ENCODE measurements at regions not wholly inside any gene's neighbourhood (a gene's known extent, or its start where the extent isn't known, plus 50 kb on each side); places are given as distances from the start of the nearest gene placed in this dataset.
"Not testable (repeated sequence)": the region's sequence is repeated elsewhere in the genome, so short reads cannot be mapped to it uniquely, and the experiment has no call there.

DNA sequence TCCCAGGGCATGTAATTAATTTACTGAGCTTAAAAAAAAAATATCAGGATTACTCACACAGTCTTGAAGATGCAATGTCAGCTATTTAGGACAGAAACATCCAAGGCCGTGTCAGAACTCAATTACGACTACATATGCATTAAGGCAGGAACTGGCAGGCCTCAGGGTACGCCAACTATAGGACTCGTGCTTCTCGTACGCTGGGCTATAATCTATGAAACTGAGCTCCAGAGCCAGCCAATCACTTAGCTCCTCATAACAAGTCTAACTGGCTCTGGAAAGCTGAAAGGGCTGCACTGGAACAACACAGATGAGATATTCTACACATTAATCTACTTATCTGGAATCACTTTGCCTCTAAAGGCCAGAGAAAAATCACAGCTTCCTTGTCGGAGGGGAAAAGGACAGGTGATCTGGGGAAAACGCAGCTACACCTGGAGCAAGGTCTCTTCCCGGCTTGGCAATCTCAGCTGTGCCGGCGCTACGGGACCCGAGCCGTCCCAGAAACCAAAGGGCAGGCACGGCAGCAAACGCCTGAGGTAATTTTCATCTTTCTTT is 212.0 kb downstream of the DEPDC1B start:
- ATAC-seq: peak; percentile 99

DNA sequence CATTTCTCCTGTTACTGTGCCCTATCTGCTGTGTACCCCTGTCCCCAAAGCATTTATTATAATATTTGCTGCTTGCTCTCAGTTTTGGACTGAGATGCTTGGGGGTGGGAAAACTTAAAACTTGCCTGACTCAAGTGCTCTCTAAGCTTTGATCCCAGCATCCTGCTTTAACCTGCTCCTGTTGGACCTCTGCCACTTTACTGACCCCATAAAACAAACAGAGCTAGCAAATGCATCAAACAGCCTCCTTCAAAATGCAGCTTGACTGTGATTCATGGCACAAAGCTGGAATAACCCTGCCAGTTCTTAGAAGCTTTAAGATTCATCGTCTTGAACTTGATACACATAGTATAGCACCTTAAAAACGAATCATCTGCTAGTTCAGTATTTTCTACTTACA is 212.5 kb downstream of the DEPDC1B start:
- ATAC-seq: no peak

- no peak for ATAC-seq
These were observed 214.6 kb downstream of the DEPDC1B start for GRCh38 chr5:60485361-60485760.

- no peak for ATAC-seq
These were observed 216.9 kb downstream of the DEPDC1B start for GRCh38 chr5:60483050-60483449.

DNA sequence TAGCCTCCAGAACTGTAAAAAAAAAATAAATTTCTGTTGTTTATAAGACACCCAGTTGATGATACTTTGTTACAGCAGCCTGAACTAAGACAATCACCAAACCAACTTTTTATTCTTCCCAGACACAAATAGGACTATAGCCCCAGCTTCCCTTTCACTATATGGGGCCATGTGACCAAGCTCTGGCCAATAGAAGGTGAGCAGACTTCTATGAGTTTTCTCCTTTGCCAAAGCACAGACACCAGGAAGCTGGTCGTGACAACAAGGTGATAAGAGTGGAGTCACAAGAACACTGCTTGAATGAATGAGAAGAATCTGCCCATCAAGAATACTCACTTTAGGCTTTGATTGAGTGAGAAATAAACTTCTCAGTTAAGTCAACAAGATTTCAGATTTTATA is 217.7 kb downstream of the DEPDC1B start:
- ATAC-seq: no peak

DNA sequence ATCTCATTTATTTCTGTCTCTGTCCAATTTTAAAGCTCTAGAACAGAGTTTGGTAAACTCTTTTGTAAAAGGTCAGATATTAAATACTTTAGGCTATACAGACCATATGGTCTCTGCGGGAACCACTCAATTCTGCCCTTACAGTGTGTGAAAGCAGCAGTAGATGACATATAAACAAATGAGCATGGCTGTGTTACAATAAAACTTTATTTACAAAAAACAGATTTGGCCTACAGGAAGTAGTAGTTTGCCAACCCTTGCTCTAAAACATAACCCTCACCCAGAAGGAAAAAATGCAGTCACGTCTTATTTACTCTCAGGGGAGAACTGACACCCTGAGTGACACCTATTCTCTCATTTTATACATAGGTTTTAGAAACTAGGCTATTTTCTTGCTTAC is 220.4 kb downstream of the DEPDC1B start:
- no peak for ATAC-seq

- ATAC-seq: no peak
These were observed 222.1 kb downstream of the DEPDC1B start for GRCh38 chr5:60477849-60478248.

DNA sequence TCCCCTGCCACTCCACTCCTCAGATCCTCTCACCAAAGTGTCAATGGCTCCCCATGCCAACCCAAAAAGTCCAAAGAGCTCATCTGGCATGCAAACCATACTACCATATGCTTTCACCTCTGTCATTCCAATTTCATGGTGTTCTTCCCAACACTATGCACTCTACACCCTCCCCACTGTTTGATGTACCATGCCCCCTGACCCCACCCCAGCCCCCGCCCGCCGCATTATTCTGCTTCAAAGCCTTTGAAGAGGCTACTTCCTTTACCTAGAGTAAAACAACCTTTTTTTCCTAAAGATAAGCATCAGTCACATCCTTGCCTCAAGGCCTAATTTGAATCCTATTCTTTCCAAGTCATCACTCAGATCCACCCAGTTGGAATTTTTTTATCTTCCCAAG is 226.3 kb downstream of the DEPDC1B start:
- no peak for ATAC-seq

DNA sequence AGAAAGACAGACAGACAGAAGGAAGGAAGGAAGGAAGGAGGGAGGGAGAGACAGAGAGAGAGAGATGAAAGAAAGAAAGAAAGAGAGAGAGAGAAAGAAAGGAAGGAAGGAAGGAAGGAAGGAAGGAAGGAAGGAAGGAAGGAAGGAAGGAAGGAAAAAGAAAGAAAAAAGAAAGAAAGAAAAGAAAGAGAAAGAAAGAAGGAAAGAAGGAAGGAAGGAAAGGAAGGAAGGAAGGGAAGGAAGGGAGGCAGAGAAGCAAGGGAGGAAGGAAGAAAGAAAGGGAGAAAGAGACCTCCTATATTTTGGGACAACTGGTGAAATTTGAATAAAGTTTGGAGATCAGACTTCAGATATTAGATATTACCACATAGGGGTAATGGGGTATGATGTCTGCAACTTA is 226.9 kb downstream of the DEPDC1B start:
- not testable (repeated sequence) for ATAC-seq

DNA sequence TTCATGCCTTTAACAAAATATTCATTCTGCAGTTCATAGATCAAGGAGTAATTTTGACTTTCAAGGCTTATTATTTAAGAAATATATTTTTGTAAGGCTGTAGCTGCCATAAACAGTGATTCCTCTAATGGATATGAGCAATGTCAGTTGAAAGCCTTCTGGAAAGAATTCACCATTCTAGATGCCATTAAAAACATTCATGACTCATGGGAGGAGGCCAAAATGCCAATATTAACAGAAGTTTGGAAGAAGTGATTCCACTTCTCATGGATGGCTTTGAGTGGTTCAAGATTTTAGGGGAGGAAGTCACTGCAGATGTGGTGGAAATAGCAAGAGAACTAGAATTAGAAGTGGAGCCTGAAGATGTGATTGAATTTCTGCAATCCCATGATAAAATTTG is 229.1 kb downstream of the DEPDC1B start:
- no peak for ATAC-seq

- ATAC-seq: no peak
These were observed 230.7 kb downstream of the DEPDC1B start for GRCh38 chr5:60469286-60469685.

GRCh38 chr5:60463179-60463868 is 236.6 kb downstream of the DEPDC1B start:
- ATAC-seq: no peak

- ATAC-seq: no peak
These were observed 241.3 kb downstream of the DEPDC1B start for GRCh38 chr5:60458666-60459065.

GRCh38 chr5:60457233-60457632 is 242.7 kb downstream of the DEPDC1B start:
- no peak for ATAC-seq

DNA sequence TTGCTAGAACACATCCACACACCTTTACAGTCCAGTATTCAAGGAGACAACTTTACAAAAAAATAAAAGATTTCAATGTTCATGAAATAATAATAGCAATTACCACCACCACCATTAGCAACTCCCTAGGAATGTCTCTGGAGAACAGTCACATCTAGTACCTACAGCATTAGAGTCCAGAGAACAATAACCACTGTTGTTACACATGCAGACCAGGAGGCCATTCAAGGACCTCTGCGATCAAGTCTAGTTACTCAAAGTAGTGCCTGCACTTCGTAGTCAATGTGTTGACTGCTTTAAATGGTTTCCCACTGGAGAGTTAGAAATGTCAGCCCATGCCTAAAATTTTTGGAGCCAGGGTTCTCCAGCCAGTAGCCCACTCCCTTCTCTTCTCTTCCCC is 244.4 kb downstream of the DEPDC1B start:
- no peak for ATAC-seq

GRCh38 chr5:60454277-60454676 is 245.7 kb downstream of the DEPDC1B start:
- not testable (repeated sequence) for ATAC-seq

DNA sequence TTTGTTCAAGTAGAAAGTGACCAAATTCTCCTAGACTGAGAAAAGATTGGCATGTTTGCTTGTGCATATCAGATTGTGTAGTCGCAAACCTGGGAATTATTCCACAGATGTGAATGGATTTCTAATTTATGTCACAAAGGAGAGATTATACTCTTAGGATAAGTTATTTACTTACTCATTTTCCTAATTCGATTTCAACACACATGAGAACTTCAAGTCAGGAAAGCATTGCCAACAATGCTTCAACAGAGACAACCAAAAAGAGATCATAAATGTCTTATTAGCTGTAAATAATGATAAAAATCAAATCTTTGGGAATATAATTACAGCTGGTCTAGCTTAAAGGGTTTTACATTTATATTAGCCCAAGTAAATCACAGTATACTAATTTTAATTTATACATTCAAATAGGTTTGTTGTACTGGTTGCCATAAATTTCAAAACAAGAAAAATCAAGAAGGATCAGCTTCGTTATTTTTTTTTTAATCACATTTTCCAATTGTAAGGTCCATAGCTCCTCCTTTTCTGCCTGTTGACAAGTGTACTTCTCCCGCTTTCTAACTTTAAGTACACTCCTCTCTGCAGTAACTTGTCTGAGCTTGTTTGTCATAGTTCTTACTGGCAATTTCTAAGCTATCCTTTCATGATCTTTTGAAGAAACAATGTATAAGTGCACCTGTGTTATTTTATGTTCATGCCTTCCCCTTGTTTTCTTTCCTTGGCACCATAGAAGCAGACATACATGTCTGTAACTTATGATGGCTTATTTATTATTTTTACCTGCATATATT is 246.6 kb downstream of the DEPDC1B start:
- peak; percentile 48 for ATAC-seq

- no peak for ATAC-seq
These were observed 251.4 kb downstream of the DEPDC1B start for GRCh38 chr5:60448600-60448999.

DNA sequence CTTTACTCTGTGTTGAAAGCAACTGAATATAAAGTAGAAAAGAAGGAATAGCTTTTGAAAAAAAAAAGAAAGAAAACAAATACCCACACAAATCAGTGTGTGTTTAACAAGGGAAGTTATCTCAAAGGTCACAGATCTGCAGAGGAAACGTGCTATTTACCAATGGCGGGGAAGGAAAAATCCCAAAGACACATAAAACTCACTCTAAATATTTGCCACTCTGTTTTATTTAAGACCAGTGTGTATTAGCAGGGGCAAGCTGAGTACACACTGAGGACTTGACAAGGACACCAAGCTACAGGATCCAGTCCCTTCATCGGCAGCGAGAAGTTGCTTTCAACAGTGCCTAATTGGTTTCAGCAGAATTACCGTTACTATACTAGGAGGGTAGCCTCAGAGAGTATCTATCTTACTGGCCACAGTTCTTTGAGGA is 252.5 kb downstream of the DEPDC1B start:
- ATAC-seq: no peak

GRCh38 chr5:60446917-60447316 is 253.0 kb downstream of the DEPDC1B start:
- ATAC-seq: no peak

DNA sequence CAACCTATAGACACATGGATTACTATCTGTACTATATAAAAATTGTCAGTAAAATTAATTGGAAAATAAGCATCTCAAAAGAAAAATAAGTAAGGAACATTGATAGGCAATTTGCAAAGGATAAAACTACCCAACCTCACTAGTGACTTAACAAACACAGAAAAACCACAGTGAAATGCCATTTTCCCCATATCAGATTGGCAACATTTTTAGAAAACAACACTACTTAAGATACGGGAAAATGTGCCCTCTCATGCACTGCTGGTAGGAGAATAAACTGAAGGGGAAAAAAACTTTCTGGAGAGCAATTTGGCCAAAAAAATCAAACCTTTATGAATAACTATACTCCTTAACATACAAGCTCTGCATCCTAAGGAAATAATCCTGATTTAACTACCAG is 254.0 kb downstream of the DEPDC1B start:
- no peak for ATAC-seq

DNA sequence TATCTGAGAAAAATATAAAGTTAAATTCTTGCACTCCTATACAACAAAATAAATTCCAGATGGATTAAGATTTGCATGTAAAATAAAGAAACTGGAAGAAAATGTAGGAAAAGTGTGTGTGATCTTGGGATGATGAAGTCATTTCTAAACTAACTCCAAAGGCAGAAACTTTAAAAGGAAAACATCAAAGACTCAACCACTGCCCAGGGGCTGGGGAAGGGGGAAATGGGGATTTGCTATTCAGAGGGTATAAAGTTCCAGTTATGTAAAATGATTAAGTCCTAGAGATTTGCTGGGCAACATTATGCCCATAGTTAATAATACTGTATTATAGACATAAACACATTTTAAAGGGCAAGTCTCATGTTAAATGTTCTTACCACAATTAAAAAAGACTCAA is 254.5 kb downstream of the DEPDC1B start:
- no peak for ATAC-seq

- ATAC-seq: no peak
These were observed 255.2 kb downstream of the DEPDC1B start for GRCh38 chr5:60444661-60445360.
